ENCODE measurements at regions not wholly inside any gene's neighbourhood (a gene's known extent, or its start where the extent isn't known, plus 50 kb on each side); places are given as distances from the start of the nearest gene placed in this dataset.

DNA sequence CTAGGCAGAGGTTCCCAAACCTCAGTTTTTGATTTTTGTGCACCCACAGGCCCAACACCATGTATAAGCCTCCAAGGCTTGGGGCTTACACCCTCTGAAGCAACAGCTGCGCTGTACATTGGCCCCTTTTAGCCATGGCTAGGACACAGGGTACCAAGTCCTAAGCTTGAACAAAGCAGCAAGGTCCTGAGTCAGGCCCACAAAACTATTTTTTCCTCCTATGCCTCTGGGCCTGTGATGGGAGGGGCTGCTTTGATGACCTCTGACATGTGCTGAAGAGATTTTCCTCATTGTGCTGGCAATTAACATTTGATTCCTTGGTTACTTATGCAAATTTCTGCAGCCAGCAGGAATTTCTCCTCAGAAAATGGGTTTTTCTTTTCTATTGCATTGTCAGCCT lies 262.2 kb upstream of the CEP162 start:
- TF ChIP-seq ZNF331 (CRISPR knock-in tag; IDR thresholded peaks at IDR 0.05; ENCODE audit: low read depth) (no peak), STAT1 (IDR thresholded peaks at IDR 0.05; ENCODE audit: unreplicated experiment) (no peak), ETS1 (IDR thresholded peaks at IDR 0.05) (no peak), NANOG (IDR thresholded peaks at IDR 0.05; ENCODE audit: borderline replicate concordance) (no peak), CTCF (conservative IDR thresholded peaks at IDR 0.05; ENCODE audit: low read depth in 2 of 2) (no peak), POLR2AphosphoS5 (IDR thresholded peaks at IDR 0.05; ENCODE audit: low read depth) (no peak), EZH2 (IDR thresholded peaks at IDR 0.05; ENCODE audit: low read depth, unreplicated experiment) (no peak), CREB1 (CRISPR knock-in tag; IDR thresholded peaks at IDR 0.05; ENCODE audit: low read depth) (no peak), ZNF114 (CRISPR knock-in tag; IDR thresholded peaks at IDR 0.05) (no peak), JUNB (IDR thresholded peaks at IDR 0.05; ENCODE audit: unreplicated experiment) (no peak), ZNF462 (CRISPR knock-in tag; IDR thresholded peaks at IDR 0.05) (no peak), EZH2phosphoT487 (IDR thresholded peaks at IDR 0.05; ENCODE audit: unreplicated experiment) (no peak)
- TF ChIP-seq, protein P1, sequence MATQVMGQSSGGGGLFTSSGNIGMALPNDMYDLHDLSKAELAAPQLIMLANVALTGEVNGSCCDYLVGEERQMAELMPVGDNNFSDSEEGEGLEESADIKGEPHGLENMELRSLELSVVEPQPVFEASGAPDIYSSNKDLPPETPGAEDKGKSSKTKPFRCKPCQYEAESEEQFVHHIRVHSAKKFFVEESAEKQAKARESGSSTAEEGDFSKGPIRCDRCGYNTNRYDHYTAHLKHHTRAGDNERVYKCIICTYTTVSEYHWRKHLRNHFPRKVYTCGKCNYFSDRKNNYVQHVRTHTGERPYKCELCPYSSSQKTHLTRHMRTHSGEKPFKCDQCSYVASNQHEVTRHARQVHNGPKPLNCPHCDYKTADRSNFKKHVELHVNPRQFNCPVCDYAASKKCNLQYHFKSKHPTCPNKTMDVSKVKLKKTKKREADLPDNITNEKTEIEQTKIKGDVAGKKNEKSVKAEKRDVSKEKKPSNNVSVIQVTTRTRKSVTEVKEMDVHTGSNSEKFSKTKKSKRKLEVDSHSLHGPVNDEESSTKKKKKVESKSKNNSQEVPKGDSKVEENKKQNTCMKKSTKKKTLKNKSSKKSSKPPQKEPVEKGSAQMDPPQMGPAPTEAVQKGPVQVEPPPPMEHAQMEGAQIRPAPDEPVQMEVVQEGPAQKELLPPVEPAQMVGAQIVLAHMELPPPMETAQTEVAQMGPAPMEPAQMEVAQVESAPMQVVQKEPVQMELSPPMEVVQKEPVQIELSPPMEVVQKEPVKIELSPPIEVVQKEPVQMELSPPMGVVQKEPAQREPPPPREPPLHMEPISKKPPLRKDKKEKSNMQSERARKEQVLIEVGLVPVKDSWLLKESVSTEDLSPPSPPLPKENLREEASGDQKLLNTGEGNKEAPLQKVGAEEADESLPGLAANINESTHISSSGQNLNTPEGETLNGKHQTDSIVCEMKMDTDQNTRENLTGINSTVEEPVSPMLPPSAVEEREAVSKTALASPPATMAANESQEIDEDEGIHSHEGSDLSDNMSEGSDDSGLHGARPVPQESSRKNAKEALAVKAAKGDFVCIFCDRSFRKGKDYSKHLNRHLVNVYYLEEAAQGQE (IDR thresholded peaks at IDR 0.05; ENCODE audit: unreplicated experiment) = no peak
- no peak overlapping the region for H3K4me3 ChIP-seq
- no peaks in the 10 kb centered on the region for H3K27me3 ChIP-seq (ENCODE audit: insufficient read depth)
- no peaks in the 10 kb centered on the region for H4K20me1 ChIP-seq (replicated peaks; ENCODE audit: insufficient read depth)
- H3K27ac Mint-ChIP-seq = no peak overlapping the region
- H3K27me3 Mint-ChIP-seq (ENCODE audit: insufficient read depth, low read depth, poor library complexity) = peaks cover 2% of the 10 kb centered on the region
- DNase-seq (ENCODE audit: low spot score) (peak; percentile 7), ATAC-seq (no peak)
- H3K4me3 Mint-ChIP-seq = no peak overlapping the region
- H3K9me2 ChIP-seq (ENCODE audit: insufficient read depth) = peaks cover 6% of the 10 kb centered on the region; the same call in 1 of the 2 replicates
- no peaks in the 10 kb centered on the region for H3K4me1 ChIP-seq (ENCODE audit: insufficient read depth)
- H3K36me3 Mint-ChIP-seq (ENCODE audit: low read depth) = peaks cover 7% of the 10 kb centered on the region; the same call in 2 of the 3 replicates
- H3F3A ChIP-seq (replicated peaks; ENCODE audit: low read depth) = no peaks in the 10 kb centered on the region
- no peak overlapping the region for H3K27ac ChIP-seq (ENCODE audit: low read depth)
- H3K79me2 ChIP-seq (replicated peaks; ENCODE audit: insufficient read depth) = no peaks in the 10 kb centered on the region
- no peak overlapping the region for H2AFZ ChIP-seq
- H3K36me3 ChIP-seq (ENCODE audit: insufficient read depth) = no peaks in the 10 kb centered on the region; the same call in 1 of the 2 replicates
- no peak overlapping the region for H3K4me2 ChIP-seq
- H3K4me1 Mint-ChIP-seq = no peaks in the 10 kb centered on the region
- H3K9me3 Mint-ChIP-seq = peaks cover 25% of the 10 kb centered on the region
